Upper lobe of left lung (tissue), 6 donors: ENCODE measurements at regions not wholly inside any gene's neighbourhood (a gene's known extent, or its start where the extent isn't known, plus 50 kb on each side); places are given as distances from the start of the nearest gene placed in this dataset.

Experiments
- ATAC-seq, 2 donors: fragments of 200-7000 bp; cut with Tn5 transposase; one replicate each; pipeline ENCODE4 v1.9.1; 2022; ENCODE audit warnings: mild to moderate bottlenecking in 2 of 2, moderate library complexity in 2 of 2; ENCODE audit not compliant: low FRiP score in 2 of 2
- DNase-seq, 2 donors: peaks; one replicate each; pipeline ENCODE4 v3.0.0-alpha.2; 2019 to 2020
- H3K27ac ChIP-seq, 4 donors: fragments of 200-600 bp; sonication (generic); one replicate each; pipeline ENCODE4 v1.5.1; 2016 to 2019
- H3K27me3 ChIP-seq, 4 donors: fragments of 200-600 bp; sonication (generic); one replicate each; pipeline ENCODE4 v1.5.1; 2017 to 2019
- H3K36me3 ChIP-seq, 4 donors: fragments of 200-600 bp; sonication (generic); one replicate each; pipeline ENCODE4 v1.5.1; 2016 to 2019
- H3K4me1 ChIP-seq, 4 donors: fragments of 200-600 bp; sonication (generic); one replicate each; pipeline ENCODE4 v1.5.1; 2018 to 2019
- H3K4me3 ChIP-seq, 4 donors: fragments of 200-600 bp; sonication (generic); one replicate each; pipeline ENCODE4 v1.5.1; 2017 to 2019; ENCODE audit warnings: mild to moderate bottlenecking in 2 of 4, moderate library complexity in 1 of 4
- H3K9me3 ChIP-seq, 4 donors: fragments of 200-600 bp; sonication (generic); one replicate each; pipeline ENCODE4 v1.5.1; 2018 to 2019
- CTCF ChIP-seq, 6 experiments: fragments of 450-650 bp in 4 of 6; fragments of 200-600 bp in 2 of 6; sonication (generic) in 2 of 6; IDR thresholded peaks; one replicate each; pipeline ENCODE4 v1.5.1; 2016 to 2019; ENCODE audit warnings: antibody characterized with exemption in 6 of 6
- EP300 ChIP-seq, 4 donors: sonication (generic); formaldehyde crosslinking; IDR thresholded peaks; one replicate each; pipeline ENCODE4 v1.5.1; 2017; ENCODE audit warnings: antibody characterized with exemption in 4 of 4, control low read depth in 2 of 4
- POLR2A ChIP-seq, 4 donors: fragments of 450-650 bp; IDR thresholded peaks; one replicate each; pipeline ENCODE4 v1.5.1; 2016 to 2017; ENCODE audit warnings: antibody characterized with exemption in 4 of 4, mild to moderate bottlenecking in 2 of 4
- POLR2AphosphoS5 ChIP-seq, 2 donors: sonication (generic); formaldehyde crosslinking; IDR thresholded peaks; one replicate each; pipeline ENCODE4 v1.5.1; 2017; ENCODE audit warnings: antibody characterized with exemption in 2 of 2
- WGBS, 2 donors: methylation state at CpG; one replicate each; pipeline ENCODE4 v1.1.5; 2017 to 2018; 5-methylcytosine and 5-hydroxymethylcytosine counted together
- donor health status: DM: no; HTN: no; CAD: no; lungs with moderate emphysema.
- donor health status: DM: no; HTN: yes; CAD: no; lungs with severe emphysema.

GRCh38 chr13:74219566-74219965, 85.4 kb upstream of the KLF12 start:
- ATAC-seq (no peak), DNase-seq (no peak)
- H3K4me1 ChIP-seq, result no peaks in the 10 kb centered on the region
- H3K4me3 ChIP-seq, result no peak overlapping the region
- TF ChIP-seq EP300 (IDR thresholded peaks at IDR 0.05) (no peak), CTCF (IDR thresholded peaks at IDR 0.05) (no peak), POLR2AphosphoS5 (IDR thresholded peaks at IDR 0.05) (no peak), POLR2A (IDR thresholded peaks at IDR 0.05) (no peak)
- no peaks in the 10 kb centered on the region for H3K27me3 ChIP-seq
- WGBS, 2 donors, result 70 to 78% methylated on average over 2 of the region's 2 CpGs
- H3K27ac ChIP-seq, result no peak overlapping the region
- H3K9me3 ChIP-seq, result no peaks in the 10 kb centered on the region
- H3K36me3 ChIP-seq, result no peaks in the 10 kb centered on the region

GRCh38 chr13:74218291-74218690, 84.1 kb upstream of the KLF12 start:
- 83 to 86% methylated on average over 7 of the region's 7 CpGs for WGBS, 2 donors
- Histone ChIP-seq H3K27me3 (no peaks in the 10 kb centered on the region), H3K27ac (no peak overlapping the region), H3K36me3 (no peaks in the 10 kb centered on the region), H3K9me3 (no peaks in the 10 kb centered on the region), H3K4me3 (no peak overlapping the region), H3K4me1 (no peaks in the 10 kb centered on the region)
- no peak for TF ChIP-seq POLR2A (IDR thresholded peaks at IDR 0.05)
- no peak for TF ChIP-seq EP300 (IDR thresholded peaks at IDR 0.05)
- TF ChIP-seq POLR2AphosphoS5 (IDR thresholded peaks at IDR 0.05), result no peak
- no peak for TF ChIP-seq CTCF (IDR thresholded peaks at IDR 0.05)
- ATAC-seq, result no peak
- DNase-seq, result no peak

- 75 to 77% methylated on average over 1 of the region's 1 CpG for WGBS, 2 donors
- Histone ChIP-seq H3K9me3 (no peaks in the 10 kb centered on the region), H3K27ac (no peak overlapping the region), H3K27me3 (no peaks in the 10 kb centered on the region), H3K4me3 (no peak overlapping the region), H3K36me3 (no peaks in the 10 kb centered on the region), H3K4me1 (no peaks in the 10 kb centered on the region)
- ATAC-seq (no peak), DNase-seq (no peak)
- TF ChIP-seq POLR2AphosphoS5 (IDR thresholded peaks at IDR 0.05), result no peak
- TF ChIP-seq POLR2A (IDR thresholded peaks at IDR 0.05), result no peak
- TF ChIP-seq CTCF (IDR thresholded peaks at IDR 0.05), result no peak
- TF ChIP-seq EP300 (IDR thresholded peaks at IDR 0.05), result no peak
Measured at GRCh38 chr13:74217811-74218210, 83.6 kb upstream of the KLF12 start.

GRCh38 chr13:74215420-74215819, 81.2 kb upstream of the KLF12 start:
- Histone ChIP-seq H3K27ac (no peak overlapping the region), H3K9me3 (no peaks in the 10 kb centered on the region), H3K36me3 (no peaks in the 10 kb centered on the region), H3K27me3 (no peaks in the 10 kb centered on the region), H3K4me1 (no peaks in the 10 kb centered on the region), H3K4me3 (no peak overlapping the region)
- TF ChIP-seq POLR2A (IDR thresholded peaks at IDR 0.05) (no peak), EP300 (IDR thresholded peaks at IDR 0.05) (no peak), POLR2AphosphoS5 (IDR thresholded peaks at IDR 0.05) (no peak), CTCF (IDR thresholded peaks at IDR 0.05) (no peak)
- no peak for ATAC-seq
- no peak for DNase-seq
- WGBS, 2 donors, result 79 to 94% methylated on average over 2 of the region's 2 CpGs

GRCh38 chr13:74214321-74214720, 80.1 kb upstream of the KLF12 start:
- TF ChIP-seq POLR2A (IDR thresholded peaks at IDR 0.05) (no peak), CTCF (IDR thresholded peaks at IDR 0.05) (no peak), POLR2AphosphoS5 (IDR thresholded peaks at IDR 0.05) (no peak), EP300 (IDR thresholded peaks at IDR 0.05) (no peak)
- 67 to 81% methylated on average over 5 of the region's 5 CpGs for WGBS, 2 donors
- DNase-seq, result no peak
- H3K36me3 ChIP-seq, result no peaks in the 10 kb centered on the region
- H3K9me3 ChIP-seq, result no peaks in the 10 kb centered on the region
- ATAC-seq, result no peak
- no peaks in the 10 kb centered on the region for H3K27me3 ChIP-seq
- no peak overlapping the region for H3K27ac ChIP-seq
- no peaks in the 10 kb centered on the region for H3K4me1 ChIP-seq
- no peak overlapping the region for H3K4me3 ChIP-seq
